ENCODE measurements at regions not wholly inside any gene's neighbourhood (a gene's known extent, or its start where the extent isn't known, plus 50 kb on each side); places are given as distances from the start of the nearest gene placed in this dataset.
"Not testable (repeated sequence)": the region's sequence is repeated elsewhere in the genome, so short reads cannot be mapped to it uniquely, and the experiment has no call there.

DNA sequence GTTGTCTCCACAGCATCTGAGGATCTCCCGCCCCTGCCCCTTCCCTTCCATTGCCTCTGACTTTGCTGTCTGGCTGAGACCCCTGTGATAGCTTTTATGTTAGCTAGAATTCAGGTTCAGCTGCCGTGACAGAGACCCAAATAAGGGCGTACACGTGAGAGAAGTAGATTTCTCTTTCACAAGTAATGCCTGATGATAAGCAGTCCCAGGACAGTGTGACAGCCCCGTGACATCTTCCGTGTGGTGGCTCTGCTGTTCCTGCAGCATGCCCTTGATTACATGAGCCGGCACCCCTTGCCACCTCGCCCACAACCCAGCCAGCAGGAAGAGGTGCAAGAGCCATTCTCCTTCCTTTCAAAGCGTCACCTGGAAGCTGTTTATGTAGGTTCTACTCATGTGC, 130.9 kb upstream of the PODXL start:
- no peak overlapping the region for H3K4me3 ChIP-seq (replicated peaks; ENCODE audit: insufficient read depth, low read length)
- DNase-seq (ENCODE audit: low read depth in 1 of 2, low spot score in 1 of 2): no peak

DNA sequence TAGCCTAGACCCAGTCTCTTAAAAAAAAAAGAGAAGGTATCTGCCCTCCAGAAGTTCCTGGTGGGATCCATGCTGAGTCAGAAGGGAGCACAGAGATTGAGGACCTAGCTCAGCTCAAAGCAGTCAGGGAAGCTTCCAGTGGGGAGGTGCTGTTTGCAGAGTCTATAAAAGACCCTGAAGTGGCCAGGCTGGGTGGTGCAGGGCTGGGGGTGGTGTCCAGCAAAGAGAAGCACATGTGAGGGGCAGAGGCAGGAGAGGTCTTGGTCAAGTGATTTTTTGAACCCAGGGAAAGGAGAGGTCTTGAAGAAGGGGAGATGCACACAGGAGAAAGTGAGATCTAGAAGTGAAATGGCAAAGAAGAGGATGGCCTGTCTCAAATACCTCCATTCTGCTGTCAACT, 130.4 kb upstream of the PODXL start:
- Histone ChIP-seq H3K27me3 (ENCODE audit: insufficient read depth, poor library complexity, severe bottlenecking) (no peaks in the 10 kb centered on the region), H3K4me3 (replicated peaks; ENCODE audit: insufficient read depth, low read length) (no peak overlapping the region), H3K27ac (replicated peaks) (no peak overlapping the region)
- DNase-seq (ENCODE audit: low read depth in 1 of 2, low spot score in 1 of 2): no peak
- TF ChIP-seq, protein P1, sequence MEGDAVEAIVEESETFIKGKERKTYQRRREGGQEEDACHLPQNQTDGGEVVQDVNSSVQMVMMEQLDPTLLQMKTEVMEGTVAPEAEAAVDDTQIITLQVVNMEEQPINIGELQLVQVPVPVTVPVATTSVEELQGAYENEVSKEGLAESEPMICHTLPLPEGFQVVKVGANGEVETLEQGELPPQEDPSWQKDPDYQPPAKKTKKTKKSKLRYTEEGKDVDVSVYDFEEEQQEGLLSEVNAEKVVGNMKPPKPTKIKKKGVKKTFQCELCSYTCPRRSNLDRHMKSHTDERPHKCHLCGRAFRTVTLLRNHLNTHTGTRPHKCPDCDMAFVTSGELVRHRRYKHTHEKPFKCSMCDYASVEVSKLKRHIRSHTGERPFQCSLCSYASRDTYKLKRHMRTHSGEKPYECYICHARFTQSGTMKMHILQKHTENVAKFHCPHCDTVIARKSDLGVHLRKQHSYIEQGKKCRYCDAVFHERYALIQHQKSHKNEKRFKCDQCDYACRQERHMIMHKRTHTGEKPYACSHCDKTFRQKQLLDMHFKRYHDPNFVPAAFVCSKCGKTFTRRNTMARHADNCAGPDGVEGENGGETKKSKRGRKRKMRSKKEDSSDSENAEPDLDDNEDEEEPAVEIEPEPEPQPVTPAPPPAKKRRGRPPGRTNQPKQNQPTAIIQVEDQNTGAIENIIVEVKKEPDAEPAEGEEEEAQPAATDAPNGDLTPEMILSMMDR (IDR thresholded peaks at IDR 0.05; ENCODE audit: insufficient read depth, low read length): no peak
- no peak for TF ChIP-seq SPI1 (IDR thresholded peaks at IDR 0.05; ENCODE audit: borderline replicate concordance, low read depth)
- no peak for TF ChIP-seq POLR2AphosphoS5 (IDR thresholded peaks at IDR 0.05; ENCODE audit: low read depth)

More for the DNA sequence above, 130.9 kb upstream of the PODXL start:
- no peak overlapping the region for H3K27ac ChIP-seq (replicated peaks)
- TF ChIP-seq POLR2AphosphoS5 (IDR thresholded peaks at IDR 0.05; ENCODE audit: low read depth) (no peak), SPI1 (IDR thresholded peaks at IDR 0.05; ENCODE audit: borderline replicate concordance, low read depth) (no peak), GABPA (IDR thresholded peaks at IDR 0.05; ENCODE audit: low read depth) (no peak)
- TF ChIP-seq, protein P2, sequence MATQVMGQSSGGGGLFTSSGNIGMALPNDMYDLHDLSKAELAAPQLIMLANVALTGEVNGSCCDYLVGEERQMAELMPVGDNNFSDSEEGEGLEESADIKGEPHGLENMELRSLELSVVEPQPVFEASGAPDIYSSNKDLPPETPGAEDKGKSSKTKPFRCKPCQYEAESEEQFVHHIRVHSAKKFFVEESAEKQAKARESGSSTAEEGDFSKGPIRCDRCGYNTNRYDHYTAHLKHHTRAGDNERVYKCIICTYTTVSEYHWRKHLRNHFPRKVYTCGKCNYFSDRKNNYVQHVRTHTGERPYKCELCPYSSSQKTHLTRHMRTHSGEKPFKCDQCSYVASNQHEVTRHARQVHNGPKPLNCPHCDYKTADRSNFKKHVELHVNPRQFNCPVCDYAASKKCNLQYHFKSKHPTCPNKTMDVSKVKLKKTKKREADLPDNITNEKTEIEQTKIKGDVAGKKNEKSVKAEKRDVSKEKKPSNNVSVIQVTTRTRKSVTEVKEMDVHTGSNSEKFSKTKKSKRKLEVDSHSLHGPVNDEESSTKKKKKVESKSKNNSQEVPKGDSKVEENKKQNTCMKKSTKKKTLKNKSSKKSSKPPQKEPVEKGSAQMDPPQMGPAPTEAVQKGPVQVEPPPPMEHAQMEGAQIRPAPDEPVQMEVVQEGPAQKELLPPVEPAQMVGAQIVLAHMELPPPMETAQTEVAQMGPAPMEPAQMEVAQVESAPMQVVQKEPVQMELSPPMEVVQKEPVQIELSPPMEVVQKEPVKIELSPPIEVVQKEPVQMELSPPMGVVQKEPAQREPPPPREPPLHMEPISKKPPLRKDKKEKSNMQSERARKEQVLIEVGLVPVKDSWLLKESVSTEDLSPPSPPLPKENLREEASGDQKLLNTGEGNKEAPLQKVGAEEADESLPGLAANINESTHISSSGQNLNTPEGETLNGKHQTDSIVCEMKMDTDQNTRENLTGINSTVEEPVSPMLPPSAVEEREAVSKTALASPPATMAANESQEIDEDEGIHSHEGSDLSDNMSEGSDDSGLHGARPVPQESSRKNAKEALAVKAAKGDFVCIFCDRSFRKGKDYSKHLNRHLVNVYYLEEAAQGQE (IDR thresholded peaks at IDR 0.05; ENCODE audit: insufficient replicate concordance, low read depth): no peak
- TF ChIP-seq, protein P1 (IDR thresholded peaks at IDR 0.05; ENCODE audit: insufficient read depth, low read length): no peak
- no peaks in the 10 kb centered on the region for H3K27me3 ChIP-seq (ENCODE audit: insufficient read depth, poor library complexity, severe bottlenecking)

DNA sequence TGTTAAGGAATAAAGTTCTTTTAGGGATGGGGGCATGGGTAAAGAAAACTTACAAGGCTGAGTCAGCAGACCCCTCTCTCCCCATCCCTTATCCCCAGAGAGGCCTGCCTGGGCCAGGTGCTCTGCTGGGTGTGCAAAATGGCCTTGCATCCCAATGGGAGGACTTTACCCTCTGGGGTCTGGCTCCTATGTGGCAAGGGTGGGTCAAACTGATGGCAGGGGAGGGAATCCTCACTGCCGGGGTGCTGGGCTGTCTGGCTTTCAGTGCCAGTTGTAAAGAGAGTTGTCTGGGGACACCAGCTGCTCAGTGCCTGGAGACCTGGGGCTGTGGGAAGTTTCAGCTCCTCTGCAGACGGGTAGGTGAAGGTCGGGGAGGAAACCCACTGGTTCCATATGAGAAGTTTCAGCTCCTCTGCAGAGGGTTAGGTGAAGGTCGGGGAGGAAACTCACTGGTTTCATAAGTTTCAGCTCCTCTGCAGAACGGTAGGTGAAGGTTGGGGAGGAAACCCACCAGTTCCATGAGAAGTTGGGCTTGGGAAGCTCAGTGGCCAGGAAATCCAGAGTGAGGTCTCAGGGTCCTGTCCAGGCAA, 127.2 kb upstream of the PODXL start:
- Histone ChIP-seq H3K27me3 (ENCODE audit: insufficient read depth, poor library complexity, severe bottlenecking) (no peaks in the 10 kb centered on the region), H3K4me3 (replicated peaks; ENCODE audit: insufficient read depth, low read length) (no peak overlapping the region), H3K27ac (replicated peaks) (no peak overlapping the region)
- no peak for DNase-seq (ENCODE audit: low read depth in 1 of 2, low spot score in 1 of 2)
- TF ChIP-seq SPI1 (IDR thresholded peaks at IDR 0.05; ENCODE audit: borderline replicate concordance, low read depth) (no peak), POLR2AphosphoS5 (IDR thresholded peaks at IDR 0.05; ENCODE audit: low read depth) (no peak), GABPA (IDR thresholded peaks at IDR 0.05; ENCODE audit: low read depth) (no peak)
- TF ChIP-seq, protein P1 (IDR thresholded peaks at IDR 0.05; ENCODE audit: insufficient read depth, low read length): no peak
- TF ChIP-seq, protein P2 (IDR thresholded peaks at IDR 0.05; ENCODE audit: insufficient replicate concordance, low read depth): no peak

DNA sequence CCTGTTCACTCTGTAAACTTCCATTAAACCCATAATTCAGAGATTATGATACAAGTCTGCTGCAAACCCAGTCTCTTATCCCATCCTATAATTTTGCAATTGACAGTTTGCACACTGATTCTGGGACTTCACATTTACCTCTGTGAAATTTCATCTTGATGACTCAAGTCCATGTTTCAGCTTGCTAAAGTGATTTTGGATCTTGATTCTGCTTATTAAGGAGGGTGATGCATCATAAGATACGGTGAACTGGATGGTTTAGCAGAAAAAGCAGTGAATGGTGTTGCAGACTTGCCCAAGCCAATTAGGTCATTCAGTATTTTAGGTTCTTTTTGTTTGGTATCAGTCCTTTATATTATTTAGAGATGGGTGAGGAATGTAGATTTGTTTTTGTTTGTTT, 125.5 kb upstream of the PODXL start:
- Histone ChIP-seq H3K27ac (replicated peaks) (no peak overlapping the region), H3K27me3 (ENCODE audit: insufficient read depth, poor library complexity, severe bottlenecking) (no peaks in the 10 kb centered on the region), H3K4me3 (replicated peaks; ENCODE audit: insufficient read depth, low read length) (no peak overlapping the region)
- DNase-seq (ENCODE audit: low read depth in 1 of 2, low spot score in 1 of 2): no peak
- no peak for TF ChIP-seq SPI1 (IDR thresholded peaks at IDR 0.05; ENCODE audit: borderline replicate concordance, low read depth)
- TF ChIP-seq, protein P1 (IDR thresholded peaks at IDR 0.05; ENCODE audit: insufficient read depth, low read length): no peak
- no peak for TF ChIP-seq GABPA (IDR thresholded peaks at IDR 0.05; ENCODE audit: low read depth)
- no peak for TF ChIP-seq POLR2AphosphoS5 (IDR thresholded peaks at IDR 0.05; ENCODE audit: low read depth)
- TF ChIP-seq, protein P2 (IDR thresholded peaks at IDR 0.05; ENCODE audit: insufficient replicate concordance, low read depth): no peak

DNA sequence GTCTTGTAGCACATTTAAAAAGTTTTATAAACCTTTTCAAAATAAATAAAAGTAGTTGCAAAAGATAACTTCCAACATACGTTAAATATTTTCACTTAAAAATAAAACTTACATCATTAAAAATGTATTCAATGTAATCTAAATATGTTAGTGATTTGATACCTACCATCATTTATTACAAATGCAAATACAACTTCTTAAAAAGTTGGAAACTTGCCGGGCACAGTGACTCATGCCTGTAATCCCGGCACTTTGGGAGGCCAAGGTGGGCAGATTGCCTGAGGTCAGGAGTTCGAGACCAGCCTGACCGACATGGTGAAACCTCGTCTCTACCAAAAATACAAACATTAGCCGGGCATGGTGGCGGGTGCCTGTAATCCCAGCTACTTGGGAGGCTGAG, 122.6 kb upstream of the PODXL start:
- not testable (repeated sequence) for H3K4me3 ChIP-seq (replicated peaks; ENCODE audit: insufficient read depth, low read length); H3K27me3 ChIP-seq (ENCODE audit: insufficient read depth, poor library complexity, severe bottlenecking); H3K27ac ChIP-seq (replicated peaks); DNase-seq (ENCODE audit: low read depth in 1 of 2, low spot score in 1 of 2)
